ENCODE measurements at regions not wholly inside any gene's neighbourhood (a gene's known extent, or its start where the extent isn't known, plus 50 kb on each side); places are given as distances from the start of the nearest gene placed in this dataset.
A peak's percentile ranks its signal among the peaks of the same experiment; 100 is the strongest.
"Not testable (repeated sequence)": the region's sequence is repeated elsewhere in the genome, so short reads cannot be mapped to it uniquely, and the experiment has no call there.

GRCh38 chr5:23951261-23951928 lies 444.0 kb downstream of the PRDM9 start:
- not testable (repeated sequence) for DNase-seq (ENCODE audit: low read depth, low spot score); H3K27ac ChIP-seq (ENCODE audit: low read length); H3K9me3 ChIP-seq (ENCODE audit: control insufficient read depth, insufficient read depth, low read length); H3K4me3 ChIP-seq (ENCODE audit: low read length); H3K4me1 ChIP-seq (ENCODE audit: control insufficient read depth, insufficient read depth, low read length); H3K36me3 ChIP-seq (ENCODE audit: control insufficient read depth, insufficient read depth, low read length); H3K27me3 ChIP-seq (ENCODE audit: control insufficient read depth, insufficient read depth, low read length)
- WGBS (ENCODE audit: insufficient coverage, insufficient read length): no CpG with 5 or more reads among the region's 47 CpGs

- no peaks in the 10 kb centered on the region for H3K4me1 ChIP-seq (ENCODE audit: control insufficient read depth, insufficient read depth, low read length)
- H3K27ac ChIP-seq (ENCODE audit: low read length): no peak overlapping the region
- H3K27me3 ChIP-seq (ENCODE audit: control insufficient read depth, insufficient read depth, low read length): no peaks in the 10 kb centered on the region
- no peak overlapping the region for H3K4me3 ChIP-seq (ENCODE audit: low read length)
- no peaks in the 10 kb centered on the region for H3K36me3 ChIP-seq (ENCODE audit: control insufficient read depth, insufficient read depth, low read length)
- H3K9me3 ChIP-seq (ENCODE audit: control insufficient read depth, insufficient read depth, low read length): no peaks in the 10 kb centered on the region
- no peak for DNase-seq (ENCODE audit: low read depth, low spot score)
- no CpG with 5 or more reads among the region's 5 CpGs for WGBS (ENCODE audit: insufficient coverage, insufficient read length)
These were observed 456.0 kb downstream of the PRDM9 start for GRCh38 chr5:23963449-23963848.

DNA sequence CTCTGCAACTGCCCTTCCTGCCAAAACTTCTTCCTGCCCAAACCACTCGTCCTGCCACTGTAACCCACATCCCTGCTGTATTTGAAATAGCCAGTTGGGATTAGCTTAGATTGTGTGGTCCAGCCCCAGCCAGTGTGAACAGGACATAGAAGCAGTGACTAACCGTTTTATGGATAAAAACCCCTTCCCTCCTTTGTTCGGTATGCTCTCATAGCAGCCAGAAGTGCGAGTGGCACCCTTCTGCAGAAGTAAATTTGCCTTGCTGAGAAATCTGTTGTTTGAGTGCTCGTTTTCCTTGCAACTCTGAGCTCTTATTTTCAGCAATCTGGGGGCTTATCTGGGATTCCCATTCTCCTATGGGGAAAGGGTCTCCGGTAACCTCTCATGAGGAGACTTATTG lies 470.0 kb downstream of the PRDM9 start:
- H3K27me3 ChIP-seq (ENCODE audit: control insufficient read depth, insufficient read depth, low read length): no peaks in the 10 kb centered on the region
- no CpG with 5 or more reads among the region's 6 CpGs for WGBS (ENCODE audit: insufficient coverage, insufficient read length)
- no peak overlapping the region for H3K27ac ChIP-seq (ENCODE audit: low read length)
- no peak for DNase-seq (ENCODE audit: low read depth, low spot score)
- no peaks in the 10 kb centered on the region for H3K4me1 ChIP-seq (ENCODE audit: control insufficient read depth, insufficient read depth, low read length)
- no peaks in the 10 kb centered on the region for H3K36me3 ChIP-seq (ENCODE audit: control insufficient read depth, insufficient read depth, low read length)
- no peak overlapping the region for H3K4me3 ChIP-seq (ENCODE audit: low read length)
- peaks cover 2% of the 10 kb centered on the region; the same call in 1 of the 2 replicates for H3K9me3 ChIP-seq (ENCODE audit: control insufficient read depth, insufficient read depth, low read length)

DNA sequence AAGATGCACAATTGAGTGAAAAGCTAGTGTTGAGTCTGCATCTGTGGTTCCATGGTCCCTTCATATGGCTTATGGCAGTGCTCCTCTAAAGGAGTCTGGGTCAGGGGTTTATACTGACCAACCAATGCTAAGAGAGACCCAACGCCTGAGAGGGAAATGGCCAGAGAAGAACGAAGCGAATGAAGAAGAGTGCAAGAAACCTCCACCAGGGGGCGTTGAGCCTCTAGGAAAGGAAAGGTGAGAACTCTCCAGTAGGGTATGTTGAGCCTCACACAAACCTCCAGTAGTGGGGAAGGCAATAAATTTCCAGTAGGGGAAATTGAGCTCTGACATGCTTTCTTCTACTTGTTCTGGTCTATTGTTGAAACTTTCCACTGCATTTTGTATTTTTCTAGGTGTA lies 470.6 kb downstream of the PRDM9 start:
- Histone ChIP-seq H3K4me1 (ENCODE audit: control insufficient read depth, insufficient read depth, low read length) (no peaks in the 10 kb centered on the region), H3K4me3 (ENCODE audit: low read length) (no peak overlapping the region), H3K36me3 (ENCODE audit: control insufficient read depth, insufficient read depth, low read length) (no peaks in the 10 kb centered on the region), H3K27ac (ENCODE audit: low read length) (no peak overlapping the region), H3K9me3 (ENCODE audit: control insufficient read depth, insufficient read depth, low read length) (peaks cover 2% of the 10 kb centered on the region; the same call in 1 of the 2 replicates), H3K27me3 (ENCODE audit: control insufficient read depth, insufficient read depth, low read length) (no peaks in the 10 kb centered on the region)
- WGBS (ENCODE audit: insufficient coverage, insufficient read length): no CpG with 5 or more reads among the region's 4 CpGs
- DNase-seq (ENCODE audit: low read depth, low spot score): peak; percentile 54

- DNase-seq (ENCODE audit: low read depth, low spot score): no peak
- Histone ChIP-seq H3K27me3 (ENCODE audit: control insufficient read depth, insufficient read depth, low read length) (no peaks in the 10 kb centered on the region), H3K9me3 (ENCODE audit: control insufficient read depth, insufficient read depth, low read length) (no peaks in the 10 kb centered on the region), H3K4me3 (ENCODE audit: low read length) (no peak overlapping the region), H3K4me1 (ENCODE audit: control insufficient read depth, insufficient read depth, low read length) (no peaks in the 10 kb centered on the region), H3K27ac (ENCODE audit: low read length) (no peak overlapping the region), H3K36me3 (ENCODE audit: control insufficient read depth, insufficient read depth, low read length) (no peaks in the 10 kb centered on the region)
- WGBS (ENCODE audit: insufficient coverage, insufficient read length): no CpG with 5 or more reads among the region's 2 CpGs
These were observed 484.0 kb downstream of the PRDM9 start for GRCh38 chr5:23991406-23991805.

- Histone ChIP-seq H3K9me3 (ENCODE audit: control insufficient read depth, insufficient read depth, low read length) (no peaks in the 10 kb centered on the region), H3K4me3 (ENCODE audit: low read length) (no peak overlapping the region), H3K4me1 (ENCODE audit: control insufficient read depth, insufficient read depth, low read length) (no peaks in the 10 kb centered on the region), H3K27me3 (ENCODE audit: control insufficient read depth, insufficient read depth, low read length) (no peaks in the 10 kb centered on the region), H3K36me3 (ENCODE audit: control insufficient read depth, insufficient read depth, low read length) (no peaks in the 10 kb centered on the region), H3K27ac (ENCODE audit: low read length) (no peak overlapping the region)
- WGBS (ENCODE audit: insufficient coverage, insufficient read length): no CpG with 5 or more reads among the region's 4 CpGs
- DNase-seq (ENCODE audit: low read depth, low spot score): no peak
These were observed 487.4 kb downstream of the PRDM9 start for GRCh38 chr5:23994581-23995370.

DNA sequence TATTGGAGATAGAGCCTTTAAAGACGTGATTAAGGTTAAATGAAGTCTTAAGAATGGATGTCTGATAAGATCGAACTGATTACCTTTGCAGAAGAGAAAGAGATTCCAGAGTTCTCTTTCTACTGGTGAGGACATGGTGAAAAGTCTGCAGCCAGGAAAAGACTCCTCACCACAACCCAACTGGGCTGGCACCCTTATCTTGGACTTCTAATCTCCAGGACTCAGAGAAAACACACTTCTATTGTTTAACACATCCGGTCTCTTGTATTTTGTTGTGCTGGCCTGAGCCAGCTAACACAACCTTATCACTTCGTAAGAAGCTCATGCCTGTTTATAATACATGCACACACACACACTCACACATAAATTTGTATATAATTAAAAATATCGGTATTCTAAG lies 489.1 kb downstream of the PRDM9 start:
- no peaks in the 10 kb centered on the region for H3K36me3 ChIP-seq (ENCODE audit: control insufficient read depth, insufficient read depth, low read length)
- no peaks in the 10 kb centered on the region for H3K27me3 ChIP-seq (ENCODE audit: control insufficient read depth, insufficient read depth, low read length)
- no peaks in the 10 kb centered on the region for H3K4me1 ChIP-seq (ENCODE audit: control insufficient read depth, insufficient read depth, low read length)
- H3K27ac ChIP-seq (ENCODE audit: low read length): no peak overlapping the region
- H3K4me3 ChIP-seq (ENCODE audit: low read length): no peak overlapping the region
- no CpG with 5 or more reads among the region's 5 CpGs for WGBS (ENCODE audit: insufficient coverage, insufficient read length)
- no peaks in the 10 kb centered on the region for H3K9me3 ChIP-seq (ENCODE audit: control insufficient read depth, insufficient read depth, low read length)
- no peak for DNase-seq (ENCODE audit: low read depth, low spot score)

GRCh38 chr5:24005384-24005783 lies 498.0 kb downstream of the PRDM9 start:
- Histone ChIP-seq H3K27me3 (ENCODE audit: control insufficient read depth, insufficient read depth, low read length) (no peaks in the 10 kb centered on the region), H3K4me3 (ENCODE audit: low read length) (no peak overlapping the region)
- no peak for DNase-seq (ENCODE audit: low read depth, low spot score)

DNA sequence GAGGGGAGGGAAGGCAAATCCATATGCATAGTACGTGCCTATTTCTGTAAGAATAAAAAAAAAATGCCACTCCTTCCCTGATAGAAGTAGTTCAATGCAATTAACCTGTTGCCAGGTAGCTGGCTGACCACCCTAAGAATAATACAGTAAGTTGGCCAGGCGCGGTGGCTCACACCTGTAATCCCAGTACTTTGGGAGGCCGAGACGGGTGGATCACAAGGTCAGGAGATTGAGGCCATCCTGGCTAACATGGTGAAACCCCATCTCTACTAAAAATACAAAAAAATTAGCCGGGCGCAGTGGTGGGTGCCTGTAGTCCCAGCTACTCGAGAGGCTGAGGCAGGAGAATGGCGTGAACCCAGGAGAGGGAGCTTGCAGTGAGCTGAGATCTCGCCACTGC lies 510.3 kb downstream of the PRDM9 start:
- no CpG with 5 or more reads among the region's 10 CpGs for WGBS (ENCODE audit: insufficient coverage, insufficient read length)
- H3K4me3 ChIP-seq (ENCODE audit: low read length); H3K4me1 ChIP-seq (ENCODE audit: control insufficient read depth, insufficient read depth, low read length); H3K9me3 ChIP-seq (ENCODE audit: control insufficient read depth, insufficient read depth, low read length); H3K36me3 ChIP-seq (ENCODE audit: control insufficient read depth, insufficient read depth, low read length); H3K27me3 ChIP-seq (ENCODE audit: control insufficient read depth, insufficient read depth, low read length); H3K27ac ChIP-seq (ENCODE audit: low read length); DNase-seq (ENCODE audit: low read depth, low spot score): not testable (repeated sequence)

More at GRCh38 chr5:24005384-24005783, 498.0 kb downstream of the PRDM9 start:
- H3K27ac ChIP-seq (ENCODE audit: low read length): no peak overlapping the region
- no peaks in the 10 kb centered on the region for H3K4me1 ChIP-seq (ENCODE audit: control insufficient read depth, insufficient read depth, low read length)
- no peaks in the 10 kb centered on the region for H3K36me3 ChIP-seq (ENCODE audit: control insufficient read depth, insufficient read depth, low read length)
- H3K9me3 ChIP-seq (ENCODE audit: control insufficient read depth, insufficient read depth, low read length): no peaks in the 10 kb centered on the region

DNA sequence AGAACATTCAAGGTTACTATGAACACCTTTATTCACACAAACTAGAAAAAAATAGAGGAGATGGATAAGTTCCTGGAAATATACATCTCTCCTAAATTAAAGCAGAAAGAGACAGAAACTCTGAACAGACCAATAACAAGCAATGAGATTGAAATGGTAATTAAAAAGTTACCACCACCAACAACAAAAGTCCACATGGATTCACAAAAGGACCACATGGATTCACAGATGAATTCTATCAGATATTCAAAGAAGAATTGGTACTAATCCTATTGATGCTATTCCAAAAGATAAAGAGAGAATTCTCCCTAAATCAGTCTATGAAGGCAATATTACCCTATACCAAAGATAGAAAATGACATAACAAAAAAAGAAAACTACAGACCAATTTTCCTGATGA lies 518.9 kb downstream of the PRDM9 start:
- H3K9me3 ChIP-seq (ENCODE audit: control insufficient read depth, insufficient read depth, low read length): no peaks in the 10 kb centered on the region
- H3K27me3 ChIP-seq (ENCODE audit: control insufficient read depth, insufficient read depth, low read length): no peaks in the 10 kb centered on the region
- H3K4me1 ChIP-seq (ENCODE audit: control insufficient read depth, insufficient read depth, low read length): no peaks in the 10 kb centered on the region
- H3K36me3 ChIP-seq (ENCODE audit: control insufficient read depth, insufficient read depth, low read length): no peaks in the 10 kb centered on the region
- no peak for DNase-seq (ENCODE audit: low read depth, low spot score)
- no peak overlapping the region for H3K27ac ChIP-seq (ENCODE audit: low read length)
- H3K4me3 ChIP-seq (ENCODE audit: low read length): no peak overlapping the region

DNA sequence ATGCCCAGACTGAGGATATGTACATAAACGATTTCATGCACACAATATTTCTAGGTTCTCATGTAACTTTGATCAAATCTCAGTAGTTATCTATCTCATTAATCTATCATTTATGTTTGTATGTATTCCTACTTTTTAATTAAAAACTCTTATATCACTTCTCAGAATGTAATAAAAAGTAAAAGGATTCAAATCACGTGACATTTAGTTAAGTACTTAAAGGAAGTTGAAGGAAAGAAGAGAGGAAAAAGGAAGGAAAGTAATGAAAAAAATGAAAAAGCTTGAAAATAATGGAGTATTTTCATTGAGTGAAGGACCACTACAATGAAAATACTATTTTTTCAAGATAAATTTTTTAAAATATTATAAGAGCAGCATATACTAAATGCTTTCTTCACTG lies 535.3 kb downstream of the PRDM9 start:
- Histone ChIP-seq H3K9me3 (ENCODE audit: control insufficient read depth, insufficient read depth, low read length) (no peaks in the 10 kb centered on the region), H3K4me3 (ENCODE audit: low read length) (no peak overlapping the region), H3K36me3 (ENCODE audit: control insufficient read depth, insufficient read depth, low read length) (no peaks in the 10 kb centered on the region), H3K27ac (ENCODE audit: low read length) (no peak overlapping the region), H3K4me1 (ENCODE audit: control insufficient read depth, insufficient read depth, low read length) (no peaks in the 10 kb centered on the region), H3K27me3 (ENCODE audit: control insufficient read depth, insufficient read depth, low read length) (no peaks in the 10 kb centered on the region)
- no peak for DNase-seq (ENCODE audit: low read depth, low spot score)
- 100% methylated on average over 1 of the region's 2 CpGs for WGBS (ENCODE audit: insufficient coverage, insufficient read length)
